SK-N-SH (cell line): ENCODE measurements at regions not wholly inside any gene's neighbourhood (a gene's known extent, or its start where the extent isn't known, plus 50 kb on each side); places are given as distances from the start of the nearest gene placed in this dataset.

Experiments
- CTCF ChIA-PET: fragments of 300-600, 350-600 bp; formaldehyde crosslinking; extraction: SDS; loops from one replicate; lab custom pipeline; 2021; lab: Yijun Ruan, JAX
- POLR2A ChIA-PET: fragments of 350-600 bp; sonication (Branson Sonifier 250); formaldehyde crosslinking; extraction: SDS; loops from one replicate; lab custom pipeline; 2020; ENCODE audit warnings: antibody characterized with exemption, inconsistent platforms; lab: Yijun Ruan, JAX
- DNase-seq: peaks from one replicate; pipeline ENCODE4 v3.0.0; 2012
- H2AFZ ChIP-seq: fragments of 200-600 bp; sonication (generic); 2 replicates; pipeline ENCODE4 v1.8.1; 2016; ENCODE audit warnings: antibody characterized with exemption, mild to moderate bottlenecking, low read depth
- H3F3A ChIP-seq: fragments of 200-600 bp; sonication (generic); replicated peaks from 2 replicates; pipeline ENCODE3; 2016; ENCODE audit warnings: antibody characterized with exemption, mild to moderate bottlenecking; ENCODE audit not compliant: insufficient read depth
- H3K27ac ChIP-seq, 2 experiments: fragments of 200-500 bp in 1 of 2; fragments of 200-600 bp in 1 of 2; sonication (Bioruptor generic) in 1 of 2; sonication (generic), shearing (Covaris generic) in 1 of 2; 2 replicates each; pipeline versions ENCODE4 v1.5.1 to v1.6.1; 2014 to 2016; ENCODE audit warnings: low read depth in 2 of 2, inconsistent platforms in 1 of 2, low read length in 1 of 2, mild to moderate bottlenecking in 1 of 2, mixed read lengths in 1 of 2
- H3K27me3 ChIP-seq: fragments of 200-600 bp; sonication (generic), shearing (Covaris generic); 2 replicates; pipeline ENCODE4 v1.6.1; 2016; ENCODE audit warnings: mixed run types; ENCODE audit not compliant: insufficient read depth
- H3K36me3 ChIP-seq, 2 experiments: fragments of 200-500 bp in 1 of 2; fragments of 200-600 bp in 1 of 2; sonication (Bioruptor generic) in 1 of 2; sonication (generic) in 1 of 2; replicated peaks in 1 of 2; 2 replicates each; pipeline versions ENCODE3 to v1.5.1; 2014 to 2016; ENCODE audit warnings: low read length in 1 of 2, mild to moderate bottlenecking in 1 of 2; ENCODE audit not compliant: insufficient read depth in 2 of 2, control insufficient read depth in 1 of 2
- H3K4me1 ChIP-seq, 2 experiments: fragments of 200-500 bp in 1 of 2; fragments of 200-600 bp in 1 of 2; sonication (Bioruptor generic) in 1 of 2; sonication (generic), shearing (Covaris generic) in 1 of 2; 2 replicates each; pipeline versions ENCODE4 v1.5.1 to v1.6.1; 2014 to 2016; ENCODE audit warnings: low read depth in 1 of 2, low read length in 1 of 2, mixed run types in 1 of 2; ENCODE audit not compliant: insufficient read depth in 2 of 2, control insufficient read depth in 1 of 2
- H3K4me2 ChIP-seq: fragments of 200-600 bp; sonication (generic), shearing (Covaris generic); 2 replicates; pipeline ENCODE4 v1.6.1; 2017; ENCODE audit warnings: mixed run types
- H3K4me3 ChIP-seq, 2 experiments: fragments of 200-500 bp in 1 of 2; fragments of 200-600 bp in 1 of 2; sonication (Bioruptor generic) in 1 of 2; sonication (generic), shearing (Covaris generic) in 1 of 2; 2 replicates each; pipeline versions ENCODE4 v1.5.1 to v1.8.1; 2014 to 2016; ENCODE audit warnings: low read depth in 2 of 2, inconsistent platforms in 1 of 2, low read length in 1 of 2, mild to moderate bottlenecking in 1 of 2, mixed read lengths in 1 of 2, moderate library complexity in 1 of 2
- H3K79me2 ChIP-seq: fragments of 200-600 bp; sonication (generic); 2 replicates; pipeline ENCODE4 v1.8.1; 2017; ENCODE audit warnings: mild to moderate bottlenecking; ENCODE audit not compliant: insufficient read depth
- H3K9ac ChIP-seq: fragments of 200-600 bp; sonication (generic); 2 replicates; pipeline ENCODE4 v1.6.1; 2017; ENCODE audit warnings: mixed run types
- H3K9me2 ChIP-seq: fragments of 200-600 bp; sonication (generic); 2 replicates; pipeline ENCODE4 v1.6.1; 2017; ENCODE audit warnings: mixed run types
- H3K9me3 ChIP-seq: fragments of 200-600 bp; sonication (generic); 2 replicates; pipeline ENCODE4 v1.6.1; 2017; ENCODE audit warnings: mixed run types, mild to moderate bottlenecking, moderate library complexity
- H4K20me1 ChIP-seq: fragments of 200-600 bp; sonication (generic); 2 replicates; pipeline ENCODE4 v1.6.1; 2017; ENCODE audit warnings: mild to moderate bottlenecking, mixed run types; ENCODE audit not compliant: insufficient read depth
- FOSL2 ChIP-seq: IDR thresholded peaks from 2 replicates; pipeline ENCODE4 v1.4.0; 2012; ENCODE audit warnings: low read depth, mild to moderate bottlenecking, moderate library complexity, borderline replicate concordance
- GABPA ChIP-seq: IDR thresholded peaks from 2 replicates; pipeline ENCODE4 v1.4.0; 2012; ENCODE audit warnings: low read depth, mild to moderate bottlenecking
- MXI1 ChIP-seq: IDR thresholded peaks from 2 replicates; pipeline ENCODE4 v1.6.1; 2012; ENCODE audit warnings: mild to moderate bottlenecking, low read depth, low read length, improper control_type of control experiment
- NFIC ChIP-seq: IDR thresholded peaks from 2 replicates; pipeline ENCODE4 v1.4.0; 2012; ENCODE audit warnings: borderline replicate concordance
- NRF1 ChIP-seq: IDR thresholded peaks from 2 replicates; pipeline ENCODE4 v1.6.1; 2012; ENCODE audit warnings: low read depth, mild to moderate bottlenecking, low read length
- RCOR1 ChIP-seq: fragments of 150-350 bp; IDR thresholded peaks from 2 replicates; pipeline ENCODE4 v1.6.1; 2017; ENCODE audit warnings: antibody characterized with exemption, low read length
- RFX5 ChIP-seq: IDR thresholded peaks from 2 replicates; pipeline ENCODE4 v1.6.1; 2012; ENCODE audit warnings: mild to moderate bottlenecking, improper control_type of control experiment, low read length
- RXRA ChIP-seq: IDR thresholded peaks from 2 replicates; pipeline ENCODE4 v1.4.0; 2012; ENCODE audit warnings: low read depth, mild to moderate bottlenecking, borderline replicate concordance
- TCF12 ChIP-seq: IDR thresholded peaks from 2 replicates; pipeline ENCODE4 v1.4.0; 2012
- TEAD4 ChIP-seq: IDR thresholded peaks from 2 replicates; pipeline ENCODE4 v1.4.0; 2012; ENCODE audit warnings: mild to moderate bottlenecking, borderline replicate concordance; ENCODE audit not compliant: insufficient read depth
- YY1 ChIP-seq: IDR thresholded peaks from 2 replicates; pipeline ENCODE4 v1.4.0; 2012; ENCODE audit warnings: low read depth, mild to moderate bottlenecking
- ZBTB33 ChIP-seq: IDR thresholded peaks from 2 replicates; pipeline ENCODE4 v1.4.0; 2012; ENCODE audit warnings: low read depth, borderline replicate concordance
- WGBS: methylation state at CpG from one replicate; pipeline ENCODE4 v1.1.6; 2017; ENCODE audit warnings: low lambda C conversion rate; 5-methylcytosine and 5-hydroxymethylcytosine counted together
- TF ChIP-seq, protein P1 (sequence below): IDR thresholded peaks from 2 replicates; pipeline ENCODE4; 2012
- TF ChIP-seq, protein P2 (sequence below): IDR thresholded peaks from 2 replicates; pipeline ENCODE4 v1.6.1; 2012; ENCODE audit warnings: mild to moderate bottlenecking, low read depth, low read length, moderate library complexity

DNA sequence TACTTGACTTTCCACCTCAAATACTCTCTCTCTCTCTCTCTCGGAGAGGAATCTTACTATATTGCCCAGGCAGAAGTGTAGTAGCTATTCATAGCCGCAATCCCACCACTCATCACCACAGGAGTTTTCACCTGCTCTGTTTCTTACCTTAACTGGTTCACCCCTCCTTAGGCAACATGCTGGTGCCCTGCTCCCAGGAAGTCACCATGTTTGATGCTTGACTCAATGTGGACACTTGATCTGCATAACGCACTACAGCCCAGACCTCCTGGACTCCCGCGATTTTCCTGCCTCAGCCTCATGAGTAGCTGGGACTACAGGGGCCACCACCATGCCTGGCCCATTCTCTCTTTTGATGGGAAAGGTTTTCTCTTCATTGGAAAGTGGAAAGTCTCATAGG, 271.8 kb downstream of the FBXW7 start:
- Histone ChIP-seq H4K20me1 (no peaks in the 10 kb centered on the region), H3K4me2 (no peak overlapping the region), H3K36me3 (no peaks in the 10 kb centered on the region), H3K27ac (no peak overlapping the region), H3K9me2 (no peaks in the 10 kb centered on the region), H3K4me3 (no peak overlapping the region), H3K9ac (no peak overlapping the region), H3K27me3 (no peaks in the 10 kb centered on the region), H3K4me1 (no peaks in the 10 kb centered on the region; a peak in 1 of 4 replicates), H3K9me3 (peaks cover 10% of the 10 kb centered on the region), H3F3A (peaks cover 10% of the 10 kb centered on the region), H2AFZ (no peak overlapping the region), H3K79me2 (no peaks in the 10 kb centered on the region)
- CTCF ChIA-PET, result no interaction called here
- DNase-seq, result no peak
- WGBS, result 87% methylated on average over 5 of the region's 5 CpGs
- POLR2A ChIA-PET, result no interaction called here
- no peak for TF ChIP-seq RFX5
- TF ChIP-seq, protein P1, sequence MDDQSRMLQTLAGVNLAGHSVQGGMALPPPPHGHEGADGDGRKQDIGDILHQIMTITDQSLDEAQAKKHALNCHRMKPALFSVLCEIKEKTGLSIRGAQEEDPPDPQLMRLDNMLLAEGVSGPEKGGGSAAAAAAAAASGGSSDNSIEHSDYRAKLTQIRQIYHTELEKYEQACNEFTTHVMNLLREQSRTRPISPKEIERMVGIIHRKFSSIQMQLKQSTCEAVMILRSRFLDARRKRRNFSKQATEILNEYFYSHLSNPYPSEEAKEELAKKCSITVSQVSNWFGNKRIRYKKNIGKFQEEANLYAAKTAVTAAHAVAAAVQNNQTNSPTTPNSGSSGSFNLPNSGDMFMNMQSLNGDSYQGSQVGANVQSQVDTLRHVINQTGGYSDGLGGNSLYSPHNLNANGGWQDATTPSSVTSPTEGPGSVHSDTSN, result no peak
- no peak for TF ChIP-seq YY1
- TF ChIP-seq GABPA, result no peak
- TF ChIP-seq NFIC, result no peak
- TF ChIP-seq, protein P2, sequence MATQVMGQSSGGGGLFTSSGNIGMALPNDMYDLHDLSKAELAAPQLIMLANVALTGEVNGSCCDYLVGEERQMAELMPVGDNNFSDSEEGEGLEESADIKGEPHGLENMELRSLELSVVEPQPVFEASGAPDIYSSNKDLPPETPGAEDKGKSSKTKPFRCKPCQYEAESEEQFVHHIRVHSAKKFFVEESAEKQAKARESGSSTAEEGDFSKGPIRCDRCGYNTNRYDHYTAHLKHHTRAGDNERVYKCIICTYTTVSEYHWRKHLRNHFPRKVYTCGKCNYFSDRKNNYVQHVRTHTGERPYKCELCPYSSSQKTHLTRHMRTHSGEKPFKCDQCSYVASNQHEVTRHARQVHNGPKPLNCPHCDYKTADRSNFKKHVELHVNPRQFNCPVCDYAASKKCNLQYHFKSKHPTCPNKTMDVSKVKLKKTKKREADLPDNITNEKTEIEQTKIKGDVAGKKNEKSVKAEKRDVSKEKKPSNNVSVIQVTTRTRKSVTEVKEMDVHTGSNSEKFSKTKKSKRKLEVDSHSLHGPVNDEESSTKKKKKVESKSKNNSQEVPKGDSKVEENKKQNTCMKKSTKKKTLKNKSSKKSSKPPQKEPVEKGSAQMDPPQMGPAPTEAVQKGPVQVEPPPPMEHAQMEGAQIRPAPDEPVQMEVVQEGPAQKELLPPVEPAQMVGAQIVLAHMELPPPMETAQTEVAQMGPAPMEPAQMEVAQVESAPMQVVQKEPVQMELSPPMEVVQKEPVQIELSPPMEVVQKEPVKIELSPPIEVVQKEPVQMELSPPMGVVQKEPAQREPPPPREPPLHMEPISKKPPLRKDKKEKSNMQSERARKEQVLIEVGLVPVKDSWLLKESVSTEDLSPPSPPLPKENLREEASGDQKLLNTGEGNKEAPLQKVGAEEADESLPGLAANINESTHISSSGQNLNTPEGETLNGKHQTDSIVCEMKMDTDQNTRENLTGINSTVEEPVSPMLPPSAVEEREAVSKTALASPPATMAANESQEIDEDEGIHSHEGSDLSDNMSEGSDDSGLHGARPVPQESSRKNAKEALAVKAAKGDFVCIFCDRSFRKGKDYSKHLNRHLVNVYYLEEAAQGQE, result no peak
- no peak for TF ChIP-seq RXRA
- no peak for TF ChIP-seq RCOR1

- TF ChIP-seq, protein P2, result no peak
- no peak for TF ChIP-seq NRF1
- 0 out of 2 replicates have a peak, but pooled peaks have one; percentile 31 for TF ChIP-seq NFIC
- no peak for TF ChIP-seq ZBTB33
- TF ChIP-seq TCF12, result peak; percentile 62
- no peak for TF ChIP-seq TEAD4
- TF ChIP-seq, protein P1, result peak; percentile 36; the same call in 1 of the 2 replicates
- peak; percentile 31; the same call in 1 of the 2 replicates for TF ChIP-seq FOSL2
- no peak for TF ChIP-seq MXI1
- Histone ChIP-seq H3K4me1 (peaks cover 3 to 22% of the 10 kb centered on the region in 2 experiments; a peak in 2 of 4 replicates), H3K9ac (no peak overlapping the region), H3K79me2 (no peaks in the 10 kb centered on the region), H3K4me2 (no peak overlapping the region), H3F3A (peaks cover 10% of the 10 kb centered on the region), H3K9me3 (peaks cover 10% of the 10 kb centered on the region), H3K36me3 (no peaks in the 10 kb centered on the region), H2AFZ (no peak overlapping the region), H3K4me3 (no peak overlapping the region; a peak in 1 of 4 replicates), H3K9me2 (no peaks in the 10 kb centered on the region), H4K20me1 (no peaks in the 10 kb centered on the region), H3K27ac (no peak overlapping the region; a peak in 1 of 4 replicates), H3K27me3 (no peaks in the 10 kb centered on the region)
- DNase-seq, result no peak
- WGBS, result 6% methylated on average over 1 of the region's 1 CpG
- POLR2A ChIA-PET, result no interaction called here
- CTCF ChIA-PET, result no interaction called here
Measured at GRCh38 chr4:152259866-152260265, 276.0 kb downstream of the FBXW7 start.
